H1 (cell line): ENCODE measurements at regions not wholly inside any gene's neighbourhood (a gene's known extent, or its start where the extent isn't known, plus 50 kb on each side); places are given as distances from the start of the nearest gene placed in this dataset.
"Not testable (repeated sequence)": the region's sequence is repeated elsewhere in the genome, so short reads cannot be mapped to it uniquely, and the experiment has no call there.

ENCODE experiments used
- CTCF ChIA-PET: fragments of 300-600 bp; sonication (Branson Sonifier 250); formaldehyde crosslinking; loops from one replicate; lab custom pipeline; 2021; ENCODE audit not compliant: partially characterized antibody; lab: Charles Lee
- POLR2A ChIA-PET: fragments of 300-600 bp; sonication (Branson Sonifier 250); formaldehyde crosslinking; loops from one replicate; lab custom pipeline; 2021; ENCODE audit warnings: inconsistent platforms; ENCODE audit not compliant: partially characterized antibody; lab: Charles Lee
- DNase-seq, 2 experiments: peaks; one replicate each; pipeline versions ENCODE4 v3.0.0 to v3.0.0-alpha.2; 2010 to 2022; ENCODE audit warnings: low spot score in 2 of 2, low read depth in 1 of 2, mixed read lengths in 1 of 2
- FAIRE-seq: peaks from 2 replicates; lab custom pipeline; 2011; peaks lifted over from hg19 to GRCh38; lab: Jason Lieb, UNC
- H2AFZ ChIP-seq: 2 replicates; pipeline ENCODE4 v1.8.1; 2012; ENCODE audit warnings: low read length, inconsistent platforms
- H2AK5ac ChIP-seq: 2 replicates; pipeline ENCODE4 v1.6.1; 2013; ENCODE audit warnings: low read depth, low read length
- H2BK120ac ChIP-seq: replicated peaks from 2 replicates; pipeline ENCODE3; 2013; ENCODE audit warnings: low read depth, low read length, inconsistent platforms
- H2BK12ac ChIP-seq: 2 replicates; pipeline ENCODE4 v1.6.1; 2013; ENCODE audit warnings: low read depth, low read length
- H2BK15ac ChIP-seq: 2 replicates; pipeline ENCODE4 v1.6.1; 2013; ENCODE audit warnings: low read length
- H2BK20ac ChIP-seq: 2 replicates; pipeline ENCODE4 v1.6.1; 2013; ENCODE audit warnings: low read length
- H2BK5ac ChIP-seq: 2 replicates; pipeline ENCODE4 v1.6.1; 2013; ENCODE audit warnings: low read depth, low read length
- H3K14ac ChIP-seq: 2 replicates; pipeline ENCODE4 v1.6.1; 2013; ENCODE audit warnings: inconsistent platforms; ENCODE audit not compliant: insufficient read length
- H3K18ac ChIP-seq: 2 replicates; pipeline ENCODE4 v1.6.1; 2013; ENCODE audit warnings: low read length; ENCODE audit errors: extremely low read depth
- H3K23ac ChIP-seq: 2 replicates; pipeline ENCODE4 v1.6.1; 2013; ENCODE audit warnings: inconsistent platforms; ENCODE audit not compliant: insufficient read length
- H3K23me2 ChIP-seq: 2 replicates; pipeline ENCODE4 v1.6.1; 2013; ENCODE audit warnings: low read depth, low read length
- H3K27ac ChIP-seq: 2 replicates; pipeline ENCODE4 v1.6.1; 2011; ENCODE audit warnings: low read depth, low read length, inconsistent platforms
- H3K27me3 ChIP-seq, 4 experiments: replicated peaks in 1 of 4; 1 replicate in 1 of 4; 2 replicates in 3 of 4; pipeline versions ENCODE4 v1.6.1 to v1.8.1; 2011 to 2013; ENCODE audit warnings: low read length in 3 of 4, mild to moderate bottlenecking in 3 of 4, inconsistent platforms in 2 of 4, mixed read lengths in 2 of 4, moderate library complexity in 1 of 4; ENCODE audit not compliant: control insufficient read depth in 3 of 4, insufficient read depth in 3 of 4; ENCODE audit errors: extremely low read depth in 1 of 4
- H3K36me3 ChIP-seq, 4 experiments: 2 replicates each; pipeline versions ENCODE4 v1.6.1 to v1.8.1; 2011 to 2013; ENCODE audit warnings: mild to moderate bottlenecking in 4 of 4, low read length in 3 of 4, moderate library complexity in 2 of 4, control low read depth in 1 of 4, inconsistent platforms in 1 of 4; ENCODE audit not compliant: insufficient read depth in 4 of 4, control insufficient read depth in 2 of 4
- H3K4ac ChIP-seq: replicated peaks from 2 replicates; pipeline ENCODE3; 2013; ENCODE audit warnings: low read length, low read depth, mixed read lengths, inconsistent platforms; ENCODE audit not compliant: insufficient read length
- H3K4me1 ChIP-seq, 4 experiments: replicated peaks in 1 of 4; 1 replicate in 1 of 4; 2 replicates in 3 of 4; pipeline versions ENCODE4 v1.6.1 to v1.8.1; 2011 to 2013; ENCODE audit warnings: low read length in 3 of 4, inconsistent platforms in 2 of 4, mixed read lengths in 1 of 4; ENCODE audit not compliant: insufficient read depth in 4 of 4, control insufficient read depth in 3 of 4
- H3K4me2 ChIP-seq, 2 experiments: 2 replicates each; pipeline versions ENCODE4 v1.6.1 to v1.8.1; 2011 to 2013; ENCODE audit warnings: low read depth in 2 of 2, low read length in 2 of 2, control low read depth in 1 of 2, inconsistent platforms in 1 of 2, mild to moderate bottlenecking in 1 of 2; ENCODE audit not compliant: insufficient read depth in 1 of 2
- H3K4me3 ChIP-seq, 4 experiments: fragments of 200-600, 300-600 bp in 1 of 4; sonication (generic), shearing (Covaris generic), sonication (Bioruptor Twin) in 1 of 4; 2 replicates each; pipeline versions ENCODE4 v1.5.1 to v1.8.1; 2011 to 2016; ENCODE audit warnings: low read length in 4 of 4, low read depth in 3 of 4, control low read depth in 2 of 4, inconsistent platforms in 2 of 4, mild to moderate bottlenecking in 2 of 4, mixed read lengths in 1 of 4, moderate library complexity in 1 of 4; ENCODE audit not compliant: insufficient read depth in 2 of 4; ENCODE audit errors: extremely low read depth in 1 of 4
- H3K56ac ChIP-seq: replicated peaks from 2 replicates; pipeline ENCODE3; 2013; ENCODE audit warnings: low read depth, mild to moderate bottlenecking, mixed read lengths, low read length, inconsistent platforms; ENCODE audit not compliant: insufficient read length
- H3K79me1 ChIP-seq: 2 replicates; pipeline ENCODE4 v1.6.1; 2013; ENCODE audit warnings: low read depth, low read length, control low read depth
- H3K79me2 ChIP-seq, 2 experiments: 2 replicates each; pipeline versions ENCODE4 v1.6.1 to v1.8.1; 2012 to 2013; ENCODE audit warnings: low read length in 2 of 2, mild to moderate bottlenecking in 2 of 2, inconsistent platforms in 1 of 2; ENCODE audit not compliant: insufficient read depth in 2 of 2, control insufficient read depth in 1 of 2
- H3K9ac ChIP-seq, 4 experiments: replicated peaks in 1 of 4; 1 replicate in 1 of 4; 2 replicates in 3 of 4; pipeline versions ENCODE4 v1.6.1 to v1.8.1; 2011 to 2013; ENCODE audit warnings: low read depth in 3 of 4, low read length in 3 of 4, control low read depth in 2 of 4, mild to moderate bottlenecking in 2 of 4, moderate library complexity in 2 of 4, inconsistent platforms in 1 of 4; ENCODE audit errors: extremely low read depth in 1 of 4
- H3K9me3 ChIP-seq, 2 experiments: 2 replicates each; pipeline versions ENCODE4 v1.6.1 to v1.8.1; 2012 to 2013; ENCODE audit warnings: mild to moderate bottlenecking in 2 of 2, moderate library complexity in 2 of 2, control low read depth in 1 of 2, inconsistent platforms in 1 of 2, low read depth in 1 of 2, low read length in 1 of 2, mixed read lengths in 1 of 2; ENCODE audit not compliant: insufficient read depth in 2 of 2
- H4K20me1 ChIP-seq, 2 experiments: replicated peaks in 1 of 2; 2 replicates each; pipeline versions ENCODE3 to v1.8.1; 2011 to 2013; ENCODE audit warnings: inconsistent platforms in 2 of 2, low read length in 2 of 2, mild to moderate bottlenecking in 1 of 2; ENCODE audit not compliant: insufficient read depth in 2 of 2, control insufficient read depth in 1 of 2
- H4K5ac ChIP-seq: 2 replicates; pipeline ENCODE4 v1.6.1; 2013; ENCODE audit warnings: low read length, low read depth, mixed read lengths, inconsistent platforms; ENCODE audit not compliant: insufficient read length
- H4K8ac ChIP-seq: 2 replicates; pipeline ENCODE4 v1.8.0; 2013; ENCODE audit warnings: mild to moderate bottlenecking, moderate library complexity, low read length, inconsistent platforms; ENCODE audit not compliant: insufficient read depth; ENCODE audit errors: extremely low read depth
- H4K91ac ChIP-seq: replicated peaks from 2 replicates; pipeline ENCODE3; 2013; ENCODE audit warnings: low read length, mixed read lengths, inconsistent platforms; ENCODE audit not compliant: insufficient read length
- CEBPB ChIP-seq: IDR thresholded peaks from 2 replicates; pipeline ENCODE4 v1.6.1; 2012; ENCODE audit warnings: low read depth, low read length
- EGR1 ChIP-seq: IDR thresholded peaks from 2 replicates; pipeline ENCODE4 v1.6.1; 2011; ENCODE audit warnings: low read depth, low read length, borderline replicate concordance
- WGBS, 2 experiments: shearing (Covaris generic) in 1 of 2; methylation state at CpG; one replicate each; pipeline versions ENCODE4 v1.1.6 to v1.1.7; 2013 to 2015; ENCODE audit warnings: low lambda C conversion rate in 2 of 2, mixed read lengths in 2 of 2, inconsistent platforms in 1 of 2, low coverage in 1 of 2, missing lambda C conversion rate in 1 of 2; ENCODE audit not compliant: insufficient replicate concordance in 2 of 2, insufficient coverage in 1 of 2, insufficient read length in 1 of 2; ENCODE audit errors: extremely low coverage in 1 of 2, missing lambda C conversion rate in 1 of 2; 5-methylcytosine and 5-hydroxymethylcytosine counted together

DNA sequence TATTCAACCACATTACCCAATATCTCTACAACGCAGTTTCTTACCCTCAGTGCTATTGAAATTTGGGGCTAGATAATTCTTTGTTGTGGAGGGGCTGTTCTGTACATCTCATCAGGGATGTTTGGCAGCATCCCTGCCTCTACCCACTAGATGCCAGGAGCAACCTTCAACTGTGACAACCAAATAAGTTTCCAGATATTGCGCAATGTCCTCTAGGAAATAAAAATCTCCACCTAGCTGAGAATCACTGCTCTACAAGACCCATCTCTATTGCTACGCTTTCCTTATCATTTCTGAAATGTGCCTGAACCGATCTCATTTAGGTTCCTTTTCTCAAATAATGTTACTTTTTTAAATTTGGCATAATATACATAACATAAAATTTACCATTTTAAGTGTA lies 155.2 kb upstream of the G2E3 start:
- Histone ChIP-seq H3K23me2 (no peaks in the 10 kb centered on the region), H4K20me1 (no peaks in the 10 kb centered on the region), H3K4me1 (no peaks in the 10 kb centered on the region), H3K27ac (no peak overlapping the region), H2AK5ac (no peak overlapping the region), H3K4ac (no peak overlapping the region), H3K79me1 (no peaks in the 10 kb centered on the region), H3K4me2 (no peak overlapping the region), H3K36me3 (no peaks in the 10 kb centered on the region), H3K79me2 (no peaks in the 10 kb centered on the region), H4K91ac (no peak overlapping the region), H3K14ac (no peak overlapping the region), H3K9ac (no peak overlapping the region), H2BK20ac (no peak overlapping the region), H4K8ac (no peak overlapping the region), H2BK15ac (no peak overlapping the region), H3K27me3 (no peaks in the 10 kb centered on the region), H2BK12ac (no peak overlapping the region), H2BK120ac (no peak overlapping the region), H3K4me3 (no peak overlapping the region), H3K23ac (no peak overlapping the region), H3K18ac (no peak overlapping the region), H3K56ac (no peak overlapping the region), H2AFZ (no peak overlapping the region), H4K5ac (no peak overlapping the region), H2BK5ac (no peak overlapping the region), H3K9me3 (no peaks in the 10 kb centered on the region)
- TF ChIP-seq EGR1 (no peak), CEBPB (peak; percentile 99)
- 95 to 100% methylated on average over 1 to 4 of the region's 4 CpGs for WGBS, 2 experiments
- FAIRE-seq (no peak), DNase-seq (no peak)
- ChIA-PET CTCF (interaction anchor here (0.5 to 4.6 kb wide), 2 partner anchors 28 to 33 kb away, joined by 3 to 19 read pairs; no protein-coding TSS in a partner anchor), POLR2A (no interaction called here)

DNA sequence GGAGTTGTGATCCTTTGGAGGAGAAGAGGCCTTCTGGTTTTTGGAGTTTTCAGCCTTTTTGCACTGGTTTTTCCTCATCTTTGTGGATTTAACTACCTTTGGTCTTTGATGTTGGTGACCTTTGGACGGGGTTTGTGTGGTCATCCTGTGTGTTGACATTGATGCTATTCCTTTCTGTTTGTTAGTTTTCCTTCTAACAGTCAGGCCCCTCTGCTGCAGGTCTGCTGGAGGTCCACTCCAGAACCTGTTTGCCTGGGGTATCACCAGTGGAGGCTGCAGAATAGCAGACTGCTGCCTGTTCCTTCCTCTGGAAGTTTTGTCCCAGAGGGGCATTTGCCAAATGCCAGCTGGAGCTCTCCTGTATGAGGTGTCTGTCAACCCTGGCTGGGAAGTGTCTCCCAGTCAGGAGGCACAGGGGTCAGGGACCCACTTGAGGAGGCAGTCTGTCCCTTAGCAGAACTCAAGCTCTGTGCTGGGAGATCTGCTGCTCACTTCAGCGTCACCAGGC lies 149.4 kb upstream of the G2E3 start:
- H4K5ac ChIP-seq = not testable (repeated sequence)

More for the DNA sequence above, 149.4 kb upstream of the G2E3 start:
- H3K4me2 ChIP-seq, H2BK120ac ChIP-seq, H2BK12ac ChIP-seq, H2BK20ac ChIP-seq, H3K23ac ChIP-seq, H2AK5ac ChIP-seq, H3K79me2 ChIP-seq, H3K23me2 ChIP-seq, POLR2A ChIA-PET, H3K9ac ChIP-seq, FAIRE-seq, H4K8ac ChIP-seq, H4K91ac ChIP-seq, H3K18ac ChIP-seq, H3K27me3 ChIP-seq, H3K4me3 ChIP-seq, H3K4me1 ChIP-seq, H3K14ac ChIP-seq, H3K56ac ChIP-seq, H3K36me3 ChIP-seq, H3K27ac ChIP-seq, DNase-seq, H3K9me3 ChIP-seq, H2BK5ac ChIP-seq, H3K4ac ChIP-seq, H4K20me1 ChIP-seq, H2BK15ac ChIP-seq, H3K79me1 ChIP-seq, H2AFZ ChIP-seq: not testable (repeated sequence)
- WGBS, 2 experiments = 76% methylated on average over 2 of the region's 2 CpGs; no CpG with 5 or more reads in 1 of the 2 experiments
- CTCF ChIA-PET = interaction anchor here (0.9 to 1.2 kb wide), 2 partner anchors 79 to 113 kb away, joined by 3 read pairs; no protein-coding TSS in a partner anchor
